ENCODE measurements at regions not wholly inside any gene's neighbourhood (a gene's known extent, or its start where the extent isn't known, plus 50 kb on each side); places are given as distances from the start of the nearest gene placed in this dataset.

DNA sequence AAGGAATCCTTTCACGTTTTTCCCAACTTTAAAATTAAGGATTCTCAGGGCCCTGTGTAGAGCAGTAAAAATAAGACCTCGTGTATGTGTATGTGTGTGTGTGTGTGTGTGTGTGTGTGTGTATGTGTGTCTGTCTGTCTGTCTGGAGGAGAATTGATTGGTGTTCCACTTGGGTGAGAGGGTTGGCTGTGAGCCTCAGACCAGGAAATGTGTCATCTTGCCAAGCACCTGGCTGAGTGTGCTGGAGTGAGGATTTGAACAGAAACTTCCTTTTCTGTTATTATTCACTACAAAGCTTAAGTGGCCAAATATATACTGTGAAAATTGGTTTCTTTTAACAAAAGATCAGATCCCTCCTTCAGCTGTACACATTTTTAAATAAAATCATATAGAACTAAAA is 103.6 kb upstream of the NUDT6 start:
- DNase-seq (ENCODE audit: low read depth) = peak; percentile 80

DNA sequence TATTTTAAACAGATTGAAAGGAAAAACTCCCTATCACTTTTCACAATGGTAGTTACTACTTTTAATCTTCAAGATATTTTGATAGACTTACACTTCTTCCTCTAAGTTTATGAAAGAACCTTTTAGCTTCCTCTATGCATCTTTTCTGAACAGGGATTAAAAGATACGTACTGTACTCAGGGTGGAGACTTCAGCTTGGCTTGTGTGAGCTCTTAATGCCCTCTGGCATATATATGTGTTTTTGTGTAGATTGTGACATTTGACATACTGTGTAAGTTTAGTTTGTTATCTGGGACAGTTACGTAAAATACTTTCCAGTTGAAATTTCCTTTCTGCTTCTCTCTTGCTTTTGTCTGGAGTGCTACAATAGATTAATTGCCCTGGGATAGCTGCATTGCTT is 109.3 kb upstream of the NUDT6 start:
- DNase-seq (ENCODE audit: low read depth) = no peak

DNA sequence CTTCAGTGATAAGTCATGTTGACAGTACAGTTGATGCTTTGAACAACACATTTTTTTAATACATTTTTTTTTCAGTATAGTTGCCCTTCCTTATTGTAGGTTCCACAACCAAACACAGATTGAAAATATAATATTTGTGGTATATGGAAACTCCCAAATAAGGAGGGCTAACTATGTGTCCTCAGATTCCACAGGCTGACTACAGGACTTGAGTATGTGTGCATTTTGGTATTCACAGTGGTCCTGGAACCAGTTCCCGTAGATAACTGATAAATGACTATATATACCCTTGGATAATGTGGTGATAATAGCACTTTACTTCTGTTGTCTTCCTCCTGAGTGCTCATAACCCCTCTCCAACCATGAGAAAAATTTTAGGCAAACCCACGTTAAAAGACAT is 111.6 kb upstream of the NUDT6 start:
- no peak for DNase-seq (ENCODE audit: low read depth)

- no peak for DNase-seq (ENCODE audit: low read depth)
Observed at GRCh38 chr4:123035239-123035638, 112.8 kb upstream of the NUDT6 start.

DNA sequence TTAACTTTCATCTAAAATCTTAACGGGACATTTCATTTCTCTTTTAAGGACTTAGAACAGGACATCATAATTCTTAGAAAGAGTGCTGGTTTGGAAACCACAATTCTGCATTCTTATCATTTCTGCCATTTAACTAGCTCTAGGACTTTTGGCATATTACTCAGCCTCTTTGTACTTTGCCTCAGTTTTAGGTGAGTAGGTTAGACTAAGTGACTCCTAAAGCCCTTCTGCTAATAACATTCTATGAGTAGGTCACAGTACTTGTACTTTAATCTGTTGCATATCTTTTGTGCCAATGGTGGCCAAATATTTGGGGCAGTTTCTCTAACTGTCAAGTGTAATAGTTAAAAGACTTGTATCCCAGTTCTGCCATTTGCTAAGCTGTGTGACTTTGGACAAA is 115.4 kb upstream of the NUDT6 start:
- DNase-seq (ENCODE audit: low read depth) = peak; percentile 73

- no peak for DNase-seq (ENCODE audit: low read depth)
Observed at GRCh38 chr4:123042095-123042494, 119.7 kb upstream of the NUDT6 start.

DNA sequence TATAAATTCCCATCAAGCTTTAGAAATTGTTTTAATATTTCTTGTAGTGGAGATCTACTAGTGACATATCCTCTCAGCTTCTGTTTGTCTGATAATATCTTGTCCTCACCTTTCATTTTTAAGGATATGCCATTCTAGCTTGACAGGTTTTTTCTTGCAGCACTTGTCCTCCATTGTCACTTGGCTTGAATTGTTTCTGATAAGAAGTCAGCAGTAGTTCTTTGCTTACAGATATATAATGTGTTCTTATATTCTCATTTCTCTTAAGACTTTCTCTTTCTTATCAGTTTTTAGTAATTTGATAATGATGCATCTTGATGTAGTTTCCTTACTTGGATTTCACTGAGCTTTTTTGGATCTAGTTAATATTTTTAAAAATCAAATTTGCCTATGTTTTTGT is 120.6 kb upstream of the NUDT6 start:
- no peak for DNase-seq (ENCODE audit: low read depth)

DNA sequence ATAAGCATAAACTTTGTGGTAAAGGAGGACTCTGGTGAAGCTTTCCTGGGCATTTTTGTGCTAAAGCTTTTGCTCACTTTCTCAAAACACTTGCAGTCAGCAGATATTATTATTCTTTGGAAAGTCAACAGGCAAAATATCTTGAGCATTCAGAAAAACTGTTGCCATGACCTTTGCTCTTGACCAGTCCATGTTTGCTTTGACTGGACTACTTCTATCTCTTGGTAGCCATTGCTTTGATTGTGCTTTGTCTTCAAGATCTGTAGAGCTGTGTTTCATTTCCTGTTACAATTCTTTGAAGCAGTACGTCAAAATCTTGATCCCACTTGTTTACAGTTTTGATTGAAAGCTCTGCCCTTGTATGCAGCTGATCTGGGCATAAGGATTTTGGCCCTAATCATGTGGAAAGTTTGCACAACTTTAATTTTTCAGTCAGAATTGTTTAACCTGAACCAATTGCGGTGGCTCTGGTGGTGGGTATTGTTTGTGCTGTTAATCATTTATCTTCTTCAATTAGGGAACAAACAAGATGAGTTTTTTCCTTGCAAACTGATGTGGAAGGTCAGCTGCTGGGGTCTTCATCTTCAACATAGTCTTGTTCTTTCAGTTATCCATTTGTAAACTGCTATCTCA is 121.5 kb upstream of the NUDT6 start:
- DNase-seq (ENCODE audit: low read depth) = no peak

DNA sequence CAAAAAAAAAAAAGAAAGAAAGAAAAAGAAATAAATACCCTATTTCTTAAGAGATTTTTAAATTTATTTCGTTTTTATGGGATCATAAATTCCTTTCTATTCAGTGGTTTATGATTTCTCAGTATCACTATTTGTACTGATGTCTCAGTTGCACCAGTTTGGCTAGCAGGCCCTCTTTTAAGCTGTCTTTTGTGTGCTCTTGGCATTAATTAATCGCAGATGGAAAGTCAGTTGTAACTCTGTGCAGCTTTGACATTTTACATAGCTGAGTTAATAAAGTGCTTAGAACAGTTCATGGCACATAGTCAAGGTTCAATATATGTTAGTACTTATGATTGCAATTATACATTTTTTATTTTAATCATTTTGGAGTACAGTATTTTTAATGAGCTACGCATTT is 123.7 kb upstream of the NUDT6 start:
- no peak for DNase-seq (ENCODE audit: low read depth)

- no peak for DNase-seq (ENCODE audit: low read depth)
Observed at GRCh38 chr4:123050018-123050417, 127.6 kb upstream of the NUDT6 start.

- no peak for DNase-seq (ENCODE audit: low read depth)
Observed at GRCh38 chr4:123052007-123052406, 129.6 kb upstream of the NUDT6 start.

- peak; percentile 51 for DNase-seq (ENCODE audit: low read depth)
Observed at GRCh38 chr4:123055943-123056342, 133.5 kb upstream of the NUDT6 start.

DNA sequence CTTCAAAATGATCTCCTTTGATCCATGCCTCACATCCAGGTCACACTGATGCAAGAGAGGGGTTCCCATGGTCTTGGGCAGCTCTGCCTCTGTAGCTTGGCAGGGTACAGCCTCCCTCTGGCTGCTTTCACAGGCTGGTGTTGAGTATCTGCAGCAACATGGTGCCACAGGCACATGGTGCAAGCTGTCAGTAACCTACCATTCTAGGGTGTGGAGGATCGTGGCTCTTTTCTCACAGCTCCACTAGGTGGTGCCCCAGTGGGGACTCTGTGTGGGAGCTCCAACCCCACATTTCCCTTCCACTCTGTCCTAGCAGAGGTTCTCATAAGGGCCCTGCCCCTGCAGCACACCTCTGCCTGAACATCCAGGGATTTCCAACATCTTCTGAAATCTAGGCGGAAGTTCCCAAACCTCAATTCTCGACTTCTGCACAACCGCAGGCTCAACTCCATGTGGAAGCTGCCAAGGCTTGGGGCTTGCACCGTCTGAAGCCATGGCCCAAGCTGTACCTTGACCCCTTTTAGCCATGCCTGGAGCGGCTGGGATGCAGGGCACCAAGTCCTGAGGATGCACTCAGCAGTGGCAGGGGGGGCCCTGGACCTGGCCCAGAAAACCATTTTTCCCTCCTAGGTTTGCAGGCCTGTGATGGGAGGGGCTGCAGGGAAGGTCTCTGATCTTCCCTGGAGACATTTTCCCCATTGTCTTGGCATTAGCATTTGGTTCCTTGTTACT is 137.8 kb upstream of the NUDT6 start:
- no peak for DNase-seq (ENCODE audit: low read depth)

DNA sequence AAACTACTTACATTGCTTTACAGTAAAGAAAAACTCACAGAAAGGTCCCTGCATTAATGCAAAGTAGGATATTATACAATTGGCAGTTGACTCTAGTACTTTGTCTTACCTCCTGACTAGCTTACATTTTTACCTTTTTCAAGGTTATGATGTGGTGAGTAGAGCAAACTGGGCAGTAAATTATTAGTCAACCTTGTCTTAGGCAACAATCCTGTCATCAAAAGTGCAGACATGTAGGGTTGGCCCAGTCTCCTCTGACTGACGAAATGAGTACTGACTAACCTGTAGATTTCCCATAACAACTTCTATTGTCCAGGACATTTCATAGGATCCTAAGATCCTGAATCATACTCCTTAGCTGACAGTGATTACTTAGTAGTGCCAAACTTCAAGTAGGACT is 142.0 kb upstream of the NUDT6 start:
- peak; percentile 87 for DNase-seq (ENCODE audit: low read depth)

GRCh38 chr4:123068081-123068480 is 145.7 kb upstream of the NUDT6 start:
- no peak for DNase-seq (ENCODE audit: low read depth)

- no peak for DNase-seq (ENCODE audit: low read depth)
Observed at GRCh38 chr4:123072060-123072459, 149.7 kb upstream of the NUDT6 start.

DNA sequence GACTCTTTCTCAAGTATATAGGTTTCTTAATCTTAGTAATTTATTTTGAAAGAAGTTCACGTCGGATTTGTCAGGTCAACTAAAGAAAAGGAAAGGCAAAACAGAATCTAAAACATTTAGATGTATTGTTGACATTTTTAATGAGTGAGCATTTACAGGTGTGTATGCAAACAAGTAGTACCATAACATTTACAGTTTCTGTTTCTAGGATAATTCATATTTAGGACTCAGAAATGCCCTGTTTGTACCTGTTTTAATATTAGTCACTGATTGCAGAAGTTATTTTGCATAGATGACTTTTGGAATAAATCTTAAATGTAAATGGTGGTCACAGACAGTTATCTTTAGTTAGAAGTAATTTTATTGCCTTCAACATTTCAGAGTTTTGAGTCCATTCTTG is 151.3 kb upstream of the NUDT6 start:
- no peak for DNase-seq (ENCODE audit: low read depth)

DNA sequence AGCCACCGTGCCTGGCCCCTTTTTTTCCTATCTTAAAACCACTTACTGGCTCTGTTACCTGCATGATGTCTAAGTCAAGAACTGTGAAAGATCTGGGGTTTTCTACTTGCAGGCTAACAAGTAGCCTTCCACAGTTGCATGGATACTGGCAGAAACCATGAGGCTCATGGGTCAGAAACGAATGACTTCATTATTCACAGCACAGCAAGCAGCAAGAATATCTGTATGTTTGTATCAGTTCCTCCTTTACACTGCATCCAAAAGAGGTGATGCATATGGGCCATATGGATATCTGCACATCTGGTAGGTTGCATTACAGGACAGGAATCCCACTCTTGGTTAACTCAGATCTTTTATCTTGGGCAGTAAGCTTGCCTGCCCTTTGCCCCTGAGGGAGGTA is 154.9 kb upstream of the NUDT6 start:
- DNase-seq (ENCODE audit: low read depth) = no peak

GRCh38 chr4:123081971-123082370 is 159.6 kb upstream of the NUDT6 start:
- DNase-seq (ENCODE audit: low read depth) = no peak

DNA sequence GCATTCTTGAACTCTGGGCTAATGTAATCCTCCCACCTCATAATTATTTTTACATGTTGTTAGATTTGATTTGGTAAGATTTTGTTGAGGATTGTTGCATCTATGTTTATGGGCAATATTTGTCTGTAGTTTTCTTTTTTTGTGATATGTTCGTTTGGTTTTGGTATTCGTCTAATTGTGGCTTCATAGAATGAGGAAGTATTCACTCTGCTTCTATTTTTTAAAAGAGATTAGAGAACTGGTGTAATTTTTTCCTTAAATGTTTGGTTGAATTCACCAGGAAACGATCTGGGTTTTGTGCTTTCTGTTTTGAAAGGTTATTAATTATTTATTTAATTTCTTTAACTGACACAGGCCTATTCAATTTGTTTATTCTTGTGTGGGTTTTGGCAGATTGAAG is 161.2 kb upstream of the NUDT6 start:
- no peak for DNase-seq (ENCODE audit: low read depth)

DNA sequence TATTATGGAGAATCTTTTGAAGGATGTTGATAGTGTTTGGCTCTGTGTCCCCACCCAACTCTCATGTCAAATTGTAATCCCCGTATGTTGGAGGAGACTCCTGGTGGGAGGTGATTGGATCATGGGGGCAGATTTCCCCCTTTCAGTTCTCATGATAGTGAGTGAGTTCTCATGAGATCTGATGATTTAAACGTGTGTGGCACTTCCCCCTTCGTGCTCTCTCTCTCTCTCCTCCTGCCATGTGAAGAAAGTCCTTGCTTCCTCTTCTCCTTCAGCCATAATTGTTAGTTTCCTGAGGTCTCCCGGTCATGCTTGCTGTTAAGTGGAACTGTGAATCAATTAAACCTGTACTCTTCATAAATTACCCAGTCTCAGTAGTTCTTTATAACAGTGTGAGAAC is 166.1 kb upstream of the NUDT6 start:
- no peak for DNase-seq (ENCODE audit: low read depth)

- DNase-seq (ENCODE audit: low read depth) = no peak
Observed at GRCh38 chr4:123090886-123091285, 168.5 kb upstream of the NUDT6 start.

DNA sequence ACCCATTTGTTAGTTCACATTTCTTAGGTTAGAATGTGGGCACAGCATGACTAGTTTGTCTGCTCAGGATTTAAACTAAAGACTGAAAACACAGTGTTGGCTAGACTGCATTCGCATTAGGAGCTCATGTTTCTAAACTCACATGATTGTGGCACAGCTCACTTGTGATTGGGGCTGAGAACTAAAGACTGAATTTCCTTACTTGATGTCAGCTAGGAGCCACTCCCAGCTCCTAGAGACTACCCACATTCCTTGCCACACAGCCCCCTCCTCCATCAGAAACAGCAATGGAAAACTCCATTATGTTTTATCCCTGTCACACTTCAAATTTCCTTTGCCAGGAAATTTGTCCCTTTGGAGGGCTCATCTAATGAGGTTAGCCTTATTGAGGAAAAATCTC is 170.2 kb upstream of the NUDT6 start:
- no peak for DNase-seq (ENCODE audit: low read depth)

DNA sequence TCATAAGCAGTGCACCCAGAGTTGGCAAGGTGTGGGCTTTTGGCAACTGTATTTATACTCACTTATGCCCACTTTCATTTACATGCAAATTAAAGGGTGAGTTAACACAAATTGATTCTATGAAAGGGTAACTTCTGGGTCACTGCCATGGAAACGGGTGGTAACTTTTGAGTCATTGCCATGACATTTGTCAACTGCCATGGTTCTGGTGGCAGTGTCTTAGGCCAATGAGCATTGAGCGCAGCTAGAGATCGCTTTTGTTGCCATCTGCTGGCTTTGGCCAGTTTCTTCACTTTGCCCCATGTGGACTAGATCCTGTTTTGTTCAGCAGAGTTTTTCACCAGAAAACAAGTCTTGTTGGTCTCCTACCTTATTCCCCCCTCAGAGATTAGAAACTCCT is 170.8 kb upstream of the NUDT6 start:
- DNase-seq (ENCODE audit: low read depth) = no peak
